ENCODE measurements at regions not wholly inside any gene's neighbourhood (a gene's known extent, or its start where the extent isn't known, plus 50 kb on each side); places are given as distances from the start of the nearest gene placed in this dataset.

GRCh38 chr16:76985392-76986045 is 205.5 kb upstream of the MON1B start:
- Histone ChIP-seq H3K4me2 (ENCODE audit: unreplicated experiment) (no peak overlapping the region), H3K9ac (no peak overlapping the region), H3F3A (ENCODE audit: insufficient read depth) (no peaks in the 10 kb centered on the region), H3K36me3 (ENCODE audit: low read depth) (no peaks in the 10 kb centered on the region), H4K20me1 (ENCODE audit: insufficient read depth) (no peaks in the 10 kb centered on the region), H2AFZ (no peak overlapping the region), H3K27me3 (replicated peaks; ENCODE audit: insufficient read depth) (no peaks in the 10 kb centered on the region), H3K27ac (no peak overlapping the region), H3K9me3 (ENCODE audit: low read depth) (no peaks in the 10 kb centered on the region), H3K4me3 (no peak overlapping the region), H3K4me1 (ENCODE audit: insufficient read depth) (no peaks in the 10 kb centered on the region), H3K9me2 (ENCODE audit: insufficient read depth) (no peaks in the 10 kb centered on the region), H3K79me2 (ENCODE audit: insufficient read depth) (no peaks in the 10 kb centered on the region)
- TF ChIP-seq EZH2phosphoT487 (IDR thresholded peaks at IDR 0.05; ENCODE audit: insufficient read depth, low read depth) (no peak), EZH2 (IDR thresholded peaks at IDR 0.05; ENCODE audit: insufficient read depth, poor library complexity, severe bottlenecking) (no peak)
- no peak for DNase-seq
- WGBS, 2 experiments (ENCODE audit: low coverage in 1 of 2, low lambda C conversion rate in 2 of 2, missing lambda C conversion rate in 2 of 2), result 0 to 1% methylated on average over 4 of the region's 4 CpGs
- in situ Hi-C loops (cut with MboI), result no loop called here

- no peak overlapping the region for H3K27ac ChIP-seq
- H2AFZ ChIP-seq, result no peak overlapping the region
- no peak overlapping the region for H3K4me3 ChIP-seq
- H3F3A ChIP-seq (ENCODE audit: insufficient read depth), result no peaks in the 10 kb centered on the region
- H3K79me2 ChIP-seq (ENCODE audit: insufficient read depth), result no peaks in the 10 kb centered on the region
- in situ Hi-C loops (cut with MboI), result no loop called here
- no peaks in the 10 kb centered on the region for H3K9me3 ChIP-seq (ENCODE audit: low read depth)
- no peaks in the 10 kb centered on the region for H3K27me3 ChIP-seq (replicated peaks; ENCODE audit: insufficient read depth)
- no peaks in the 10 kb centered on the region for H3K9me2 ChIP-seq (ENCODE audit: insufficient read depth)
- no peak for DNase-seq
- H4K20me1 ChIP-seq (ENCODE audit: insufficient read depth), result no peaks in the 10 kb centered on the region
- H3K9ac ChIP-seq, result no peak overlapping the region
- H3K4me1 ChIP-seq (ENCODE audit: insufficient read depth), result no peaks in the 10 kb centered on the region
- H3K4me2 ChIP-seq (ENCODE audit: unreplicated experiment), result no peak overlapping the region
- TF ChIP-seq EZH2phosphoT487 (IDR thresholded peaks at IDR 0.05; ENCODE audit: insufficient read depth, low read depth) (no peak), EZH2 (IDR thresholded peaks at IDR 0.05; ENCODE audit: insufficient read depth, poor library complexity, severe bottlenecking) (no peak)
- H3K36me3 ChIP-seq (ENCODE audit: low read depth), result no peaks in the 10 kb centered on the region
- 44 to 49% methylated on average over 2 of the region's 2 CpGs for WGBS, 2 experiments (ENCODE audit: low coverage in 1 of 2, low lambda C conversion rate in 2 of 2, missing lambda C conversion rate in 2 of 2)
Measured at GRCh38 chr16:76988526-76988925, 202.5 kb upstream of the MON1B start.

GRCh38 chr16:77002644-77003043 is 188.3 kb upstream of the MON1B start:
- Histone ChIP-seq H3K79me2 (ENCODE audit: insufficient read depth) (no peaks in the 10 kb centered on the region), H3F3A (ENCODE audit: insufficient read depth) (no peaks in the 10 kb centered on the region), H4K20me1 (ENCODE audit: insufficient read depth) (no peaks in the 10 kb centered on the region), H3K27ac (no peak overlapping the region), H3K27me3 (replicated peaks; ENCODE audit: insufficient read depth) (no peaks in the 10 kb centered on the region), H3K9ac (no peak overlapping the region), H3K36me3 (ENCODE audit: low read depth) (no peaks in the 10 kb centered on the region), H3K4me1 (ENCODE audit: insufficient read depth) (no peaks in the 10 kb centered on the region), H2AFZ (no peak overlapping the region), H3K4me3 (no peak overlapping the region), H3K4me2 (ENCODE audit: unreplicated experiment) (no peak overlapping the region), H3K9me2 (ENCODE audit: insufficient read depth) (no peaks in the 10 kb centered on the region), H3K9me3 (ENCODE audit: low read depth) (no peaks in the 10 kb centered on the region)
- no peak for DNase-seq
- WGBS, 2 experiments (ENCODE audit: low coverage in 1 of 2, low lambda C conversion rate in 2 of 2, missing lambda C conversion rate in 2 of 2), result 34 to 40% methylated on average over 4 of the region's 4 CpGs
- TF ChIP-seq EZH2phosphoT487 (IDR thresholded peaks at IDR 0.05; ENCODE audit: insufficient read depth, low read depth), result no peak
- TF ChIP-seq EZH2 (IDR thresholded peaks at IDR 0.05; ENCODE audit: insufficient read depth, poor library complexity, severe bottlenecking), result no peak
- in situ Hi-C loops (cut with MboI), result no loop called here

GRCh38 chr16:77009453-77009852 is 181.5 kb upstream of the MON1B start:
- in situ Hi-C loops (cut with MboI), result no loop called here
- TF ChIP-seq EZH2 (IDR thresholded peaks at IDR 0.05; ENCODE audit: insufficient read depth, poor library complexity, severe bottlenecking), result no peak
- no peak for TF ChIP-seq EZH2phosphoT487 (IDR thresholded peaks at IDR 0.05; ENCODE audit: insufficient read depth, low read depth)
- Histone ChIP-seq H3K4me2 (ENCODE audit: unreplicated experiment) (no peak overlapping the region), H3K27ac (no peak overlapping the region), H3F3A (ENCODE audit: insufficient read depth) (no peaks in the 10 kb centered on the region), H3K9me2 (ENCODE audit: insufficient read depth) (no peaks in the 10 kb centered on the region), H3K79me2 (ENCODE audit: insufficient read depth) (no peaks in the 10 kb centered on the region), H3K9ac (no peak overlapping the region), H2AFZ (no peak overlapping the region), H3K4me1 (ENCODE audit: insufficient read depth) (no peaks in the 10 kb centered on the region), H3K9me3 (ENCODE audit: low read depth) (no peaks in the 10 kb centered on the region), H3K27me3 (replicated peaks; ENCODE audit: insufficient read depth) (no peaks in the 10 kb centered on the region), H4K20me1 (ENCODE audit: insufficient read depth) (no peaks in the 10 kb centered on the region), H3K36me3 (ENCODE audit: low read depth) (no peaks in the 10 kb centered on the region), H3K4me3 (no peak overlapping the region)
- WGBS, 2 experiments (ENCODE audit: low coverage in 1 of 2, low lambda C conversion rate in 2 of 2, missing lambda C conversion rate in 2 of 2), result 19 to 28% methylated on average over 6 of the region's 6 CpGs
- no peak for DNase-seq

- Histone ChIP-seq H4K20me1 (ENCODE audit: insufficient read depth) (no peaks in the 10 kb centered on the region), H3F3A (ENCODE audit: insufficient read depth) (no peaks in the 10 kb centered on the region), H3K4me1 (ENCODE audit: insufficient read depth) (no peaks in the 10 kb centered on the region), H3K9me2 (ENCODE audit: insufficient read depth) (no peaks in the 10 kb centered on the region), H2AFZ (no peak overlapping the region), H3K9ac (no peak overlapping the region), H3K79me2 (ENCODE audit: insufficient read depth) (no peaks in the 10 kb centered on the region), H3K4me2 (ENCODE audit: unreplicated experiment) (no peak overlapping the region), H3K27ac (no peak overlapping the region), H3K9me3 (ENCODE audit: low read depth) (no peaks in the 10 kb centered on the region), H3K27me3 (replicated peaks; ENCODE audit: insufficient read depth) (no peaks in the 10 kb centered on the region), H3K36me3 (ENCODE audit: low read depth) (no peaks in the 10 kb centered on the region), H3K4me3 (no peak overlapping the region)
- in situ Hi-C loops (cut with MboI), result no loop called here
- 0 to 3% methylated on average over 2 of the region's 2 CpGs for WGBS, 2 experiments (ENCODE audit: low coverage in 1 of 2, low lambda C conversion rate in 2 of 2, missing lambda C conversion rate in 2 of 2)
- TF ChIP-seq EZH2 (IDR thresholded peaks at IDR 0.05; ENCODE audit: insufficient read depth, poor library complexity, severe bottlenecking) (no peak), EZH2phosphoT487 (IDR thresholded peaks at IDR 0.05; ENCODE audit: insufficient read depth, low read depth) (no peak)
- DNase-seq, result no peak
Measured at GRCh38 chr16:77014441-77014840, 176.5 kb upstream of the MON1B start.
